ENCODE measurements at regions not wholly inside any gene's neighbourhood (a gene's known extent, or its start where the extent isn't known, plus 50 kb on each side); places are given as distances from the start of the nearest gene placed in this dataset.

DNA sequence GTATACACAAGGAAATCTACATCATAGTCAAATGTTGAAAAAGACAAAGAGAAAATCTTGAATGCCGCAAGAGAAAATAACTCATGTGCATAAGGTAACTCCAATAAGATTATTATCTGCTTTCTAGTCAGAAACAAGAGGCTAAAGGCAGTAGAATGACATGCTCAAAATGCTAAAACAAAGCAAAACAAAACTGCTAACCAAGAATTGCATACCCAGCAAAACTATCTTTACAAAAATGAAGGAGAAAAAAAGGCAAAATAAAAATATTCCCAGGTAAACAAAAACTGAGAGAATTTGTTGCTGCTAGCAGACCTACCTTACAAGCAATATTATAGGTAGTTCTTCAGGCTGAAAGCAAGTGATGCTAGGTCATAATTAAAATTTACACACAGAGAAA lies 76.4 kb upstream of the TMEM158 start:
- TF ChIP-seq POLR2A (IDR thresholded peaks at IDR 0.05; ENCODE audit: low read depth, low read length) (no peak), JUN (IDR thresholded peaks at IDR 0.05; ENCODE audit: borderline replicate concordance, insufficient read depth, insufficient read length, low read depth) (no peak), EZH2 (IDR thresholded peaks at IDR 0.05; ENCODE audit: borderline replicate concordance, low read depth, low read length, severe bottlenecking) (no peak), GATA2 (IDR thresholded peaks at IDR 0.05; ENCODE audit: insufficient read depth, insufficient read length, low read depth, low read length) (no peak)
- TF ChIP-seq, protein P1, sequence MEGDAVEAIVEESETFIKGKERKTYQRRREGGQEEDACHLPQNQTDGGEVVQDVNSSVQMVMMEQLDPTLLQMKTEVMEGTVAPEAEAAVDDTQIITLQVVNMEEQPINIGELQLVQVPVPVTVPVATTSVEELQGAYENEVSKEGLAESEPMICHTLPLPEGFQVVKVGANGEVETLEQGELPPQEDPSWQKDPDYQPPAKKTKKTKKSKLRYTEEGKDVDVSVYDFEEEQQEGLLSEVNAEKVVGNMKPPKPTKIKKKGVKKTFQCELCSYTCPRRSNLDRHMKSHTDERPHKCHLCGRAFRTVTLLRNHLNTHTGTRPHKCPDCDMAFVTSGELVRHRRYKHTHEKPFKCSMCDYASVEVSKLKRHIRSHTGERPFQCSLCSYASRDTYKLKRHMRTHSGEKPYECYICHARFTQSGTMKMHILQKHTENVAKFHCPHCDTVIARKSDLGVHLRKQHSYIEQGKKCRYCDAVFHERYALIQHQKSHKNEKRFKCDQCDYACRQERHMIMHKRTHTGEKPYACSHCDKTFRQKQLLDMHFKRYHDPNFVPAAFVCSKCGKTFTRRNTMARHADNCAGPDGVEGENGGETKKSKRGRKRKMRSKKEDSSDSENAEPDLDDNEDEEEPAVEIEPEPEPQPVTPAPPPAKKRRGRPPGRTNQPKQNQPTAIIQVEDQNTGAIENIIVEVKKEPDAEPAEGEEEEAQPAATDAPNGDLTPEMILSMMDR (IDR thresholded peaks at IDR 0.05; ENCODE audit: extremely low read depth in 1 of 2, insufficient read depth in 1 of 2, low read depth in 1 of 2, low read length in 2 of 2), result no peak
